ENCODE measurements at regions not wholly inside any gene's neighbourhood (a gene's known extent, or its start where the extent isn't known, plus 50 kb on each side); places are given as distances from the start of the nearest gene placed in this dataset.

DNA sequence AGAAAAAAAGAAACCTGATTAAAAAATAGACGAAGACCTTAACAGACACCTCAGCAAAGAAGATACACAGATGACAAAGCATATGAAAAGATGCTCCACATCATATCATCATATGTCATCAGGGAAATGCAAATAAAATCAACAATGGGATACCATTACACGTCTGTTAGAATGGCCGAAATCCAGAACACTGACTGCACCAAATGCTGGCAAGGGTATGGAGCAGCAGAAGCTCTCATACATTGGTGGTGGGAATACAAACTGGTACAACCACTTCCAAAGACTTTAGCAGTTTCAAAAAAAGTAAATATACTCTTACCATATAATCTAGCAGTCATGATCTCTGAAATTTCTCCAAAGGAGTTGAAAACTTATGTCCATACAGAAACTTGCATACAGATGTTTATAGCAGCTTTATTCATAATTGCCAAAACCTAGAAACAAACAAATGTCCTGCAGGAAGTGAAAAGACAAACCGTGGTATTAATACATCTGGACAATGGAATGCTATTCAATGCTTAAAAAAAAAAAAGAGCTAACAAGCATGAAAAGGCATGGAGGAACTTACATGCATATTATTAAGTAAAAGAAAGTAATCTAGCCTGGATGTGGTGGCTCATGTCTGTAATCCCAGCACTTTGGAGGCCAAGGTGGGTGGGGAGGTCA is 107.4 kb downstream of the HES1 start (continued):
- TF ChIP-seq, protein P1, sequence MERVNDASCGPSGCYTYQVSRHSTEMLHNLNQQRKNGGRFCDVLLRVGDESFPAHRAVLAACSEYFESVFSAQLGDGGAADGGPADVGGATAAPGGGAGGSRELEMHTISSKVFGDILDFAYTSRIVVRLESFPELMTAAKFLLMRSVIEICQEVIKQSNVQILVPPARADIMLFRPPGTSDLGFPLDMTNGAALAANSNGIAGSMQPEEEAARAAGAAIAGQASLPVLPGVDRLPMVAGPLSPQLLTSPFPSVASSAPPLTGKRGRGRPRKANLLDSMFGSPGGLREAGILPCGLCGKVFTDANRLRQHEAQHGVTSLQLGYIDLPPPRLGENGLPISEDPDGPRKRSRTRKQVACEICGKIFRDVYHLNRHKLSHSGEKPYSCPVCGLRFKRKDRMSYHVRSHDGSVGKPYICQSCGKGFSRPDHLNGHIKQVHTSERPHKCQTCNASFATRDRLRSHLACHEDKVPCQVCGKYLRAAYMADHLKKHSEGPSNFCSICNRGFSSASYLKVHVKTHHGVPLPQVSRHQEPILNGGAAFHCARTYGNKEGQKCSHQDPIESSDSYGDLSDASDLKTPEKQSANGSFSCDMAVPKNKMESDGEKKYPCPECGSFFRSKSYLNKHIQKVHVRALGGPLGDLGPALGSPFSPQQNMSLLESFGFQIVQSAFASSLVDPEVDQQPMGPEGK (tag by site-specific recombination; IDR thresholded peaks at IDR 0.05) = no peak
- TF ChIP-seq ZNF37A (tag by site-specific recombination; IDR thresholded peaks at IDR 0.05) (no peak), ZNF341 (tag by site-specific recombination; IDR thresholded peaks at IDR 0.05; ENCODE audit: low read depth) (no peak)

DNA sequence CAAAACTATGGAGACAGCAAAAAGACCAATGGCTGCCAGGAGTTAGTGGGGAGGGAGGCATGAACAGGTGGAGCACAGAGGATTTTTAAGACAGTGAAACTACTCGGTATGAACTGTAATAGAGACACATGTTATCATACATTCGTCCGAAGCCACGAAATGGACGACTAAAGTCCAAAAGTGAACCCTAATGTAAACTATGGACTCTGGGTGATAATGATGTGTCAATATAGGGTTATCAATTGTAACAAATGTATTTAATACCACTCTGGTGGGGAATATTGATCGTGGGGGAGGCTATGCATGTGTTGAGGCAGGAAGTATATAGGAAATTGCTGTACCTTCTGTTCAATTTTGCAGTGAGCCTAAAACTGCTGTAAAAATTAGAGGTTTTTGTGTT is 107.0 kb downstream of the CPN2 start:
- ChIA-PET POLR2A (interaction anchor here (0.6 kb wide), 1 partner anchor 53 kb away, joined by 3 read pairs; no protein-coding TSS in a partner anchor), CTCF (no interaction called here)
- no peak overlapping the region for H3K27ac ChIP-seq (ENCODE audit: extremely low read depth, low read depth, low read length)
- TF ChIP-seq ZNF423 (tag by site-specific recombination; IDR thresholded peaks at IDR 0.05) (no peak), ZNF214 (tag by site-specific recombination; IDR thresholded peaks at IDR 0.05; ENCODE audit: borderline replicate concordance) (no peak), GFI1B (tag by site-specific recombination; IDR thresholded peaks at IDR 0.05) (no peak), OVOL3 (tag by site-specific recombination; IDR thresholded peaks at IDR 0.05) (no peak), GLI4 (tag by site-specific recombination; IDR thresholded peaks at IDR 0.05) (no peak), ZNF473 (tag by site-specific recombination; IDR thresholded peaks at IDR 0.05) (no peak), FEZF1 (tag by site-specific recombination; IDR thresholded peaks at IDR 0.05) (no peak), ZFHX2 (tag by site-specific recombination; conservative IDR thresholded peaks at IDR 0.05) (no peak), ZNF670 (tag by site-specific recombination; IDR thresholded peaks at IDR 0.05; ENCODE audit: low read depth) (no peak), SP3 (tag by site-specific recombination; IDR thresholded peaks at IDR 0.05) (no peak), ZNF843 (tag by site-specific recombination; IDR thresholded peaks at IDR 0.05) (no peak)
- TF ChIP-seq, protein P2, sequence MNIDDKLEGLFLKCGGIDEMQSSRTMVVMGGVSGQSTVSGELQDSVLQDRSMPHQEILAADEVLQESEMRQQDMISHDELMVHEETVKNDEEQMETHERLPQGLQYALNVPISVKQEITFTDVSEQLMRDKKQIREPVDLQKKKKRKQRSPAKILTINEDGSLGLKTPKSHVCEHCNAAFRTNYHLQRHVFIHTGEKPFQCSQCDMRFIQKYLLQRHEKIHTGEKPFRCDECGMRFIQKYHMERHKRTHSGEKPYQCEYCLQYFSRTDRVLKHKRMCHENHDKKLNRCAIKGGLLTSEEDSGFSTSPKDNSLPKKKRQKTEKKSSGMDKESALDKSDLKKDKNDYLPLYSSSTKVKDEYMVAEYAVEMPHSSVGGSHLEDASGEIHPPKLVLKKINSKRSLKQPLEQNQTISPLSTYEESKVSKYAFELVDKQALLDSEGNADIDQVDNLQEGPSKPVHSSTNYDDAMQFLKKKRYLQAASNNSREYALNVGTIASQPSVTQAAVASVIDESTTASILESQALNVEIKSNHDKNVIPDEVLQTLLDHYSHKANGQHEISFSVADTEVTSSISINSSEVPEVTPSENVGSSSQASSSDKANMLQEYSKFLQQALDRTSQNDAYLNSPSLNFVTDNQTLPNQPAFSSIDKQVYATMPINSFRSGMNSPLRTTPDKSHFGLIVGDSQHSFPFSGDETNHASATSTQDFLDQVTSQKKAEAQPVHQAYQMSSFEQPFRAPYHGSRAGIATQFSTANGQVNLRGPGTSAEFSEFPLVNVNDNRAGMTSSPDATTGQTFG (tag by site-specific recombination; IDR thresholded peaks at IDR 0.05; ENCODE audit: borderline replicate concordance) = no peak
- TF ChIP-seq, protein P3, sequence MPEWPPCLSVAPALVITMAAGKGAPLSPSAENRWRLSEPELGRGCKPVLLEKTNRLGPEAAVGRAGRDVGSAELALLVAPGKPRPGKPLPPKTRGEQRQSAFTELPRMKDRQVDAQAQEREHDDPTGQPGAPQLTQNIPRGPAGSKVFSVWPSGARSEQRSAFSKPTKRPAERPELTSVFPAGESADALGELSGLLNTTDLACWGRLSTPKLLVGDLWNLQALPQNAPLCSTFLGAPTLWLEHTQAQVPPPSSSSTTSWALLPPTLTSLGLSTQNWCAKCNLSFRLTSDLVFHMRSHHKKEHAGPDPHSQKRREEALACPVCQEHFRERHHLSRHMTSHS (tag by site-specific recombination; IDR thresholded peaks at IDR 0.05) = no peak
- TF ChIP-seq, protein P4, sequence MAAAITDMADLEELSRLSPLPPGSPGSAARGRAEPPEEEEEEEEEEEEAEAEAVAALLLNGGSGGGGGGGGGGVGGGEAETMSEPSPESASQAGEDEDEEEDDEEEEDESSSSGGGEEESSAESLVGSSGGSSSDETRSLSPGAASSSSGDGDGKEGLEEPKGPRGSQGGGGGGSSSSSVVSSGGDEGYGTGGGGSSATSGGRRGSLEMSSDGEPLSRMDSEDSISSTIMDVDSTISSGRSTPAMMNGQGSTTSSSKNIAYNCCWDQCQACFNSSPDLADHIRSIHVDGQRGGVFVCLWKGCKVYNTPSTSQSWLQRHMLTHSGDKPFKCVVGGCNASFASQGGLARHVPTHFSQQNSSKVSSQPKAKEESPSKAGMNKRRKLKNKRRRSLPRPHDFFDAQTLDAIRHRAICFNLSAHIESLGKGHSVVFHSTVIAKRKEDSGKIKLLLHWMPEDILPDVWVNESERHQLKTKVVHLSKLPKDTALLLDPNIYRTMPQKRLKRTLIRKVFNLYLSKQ (tag by site-specific recombination; IDR thresholded peaks at IDR 0.05; ENCODE audit: borderline replicate concordance) = no peak
- TF ChIP-seq, protein P5, sequence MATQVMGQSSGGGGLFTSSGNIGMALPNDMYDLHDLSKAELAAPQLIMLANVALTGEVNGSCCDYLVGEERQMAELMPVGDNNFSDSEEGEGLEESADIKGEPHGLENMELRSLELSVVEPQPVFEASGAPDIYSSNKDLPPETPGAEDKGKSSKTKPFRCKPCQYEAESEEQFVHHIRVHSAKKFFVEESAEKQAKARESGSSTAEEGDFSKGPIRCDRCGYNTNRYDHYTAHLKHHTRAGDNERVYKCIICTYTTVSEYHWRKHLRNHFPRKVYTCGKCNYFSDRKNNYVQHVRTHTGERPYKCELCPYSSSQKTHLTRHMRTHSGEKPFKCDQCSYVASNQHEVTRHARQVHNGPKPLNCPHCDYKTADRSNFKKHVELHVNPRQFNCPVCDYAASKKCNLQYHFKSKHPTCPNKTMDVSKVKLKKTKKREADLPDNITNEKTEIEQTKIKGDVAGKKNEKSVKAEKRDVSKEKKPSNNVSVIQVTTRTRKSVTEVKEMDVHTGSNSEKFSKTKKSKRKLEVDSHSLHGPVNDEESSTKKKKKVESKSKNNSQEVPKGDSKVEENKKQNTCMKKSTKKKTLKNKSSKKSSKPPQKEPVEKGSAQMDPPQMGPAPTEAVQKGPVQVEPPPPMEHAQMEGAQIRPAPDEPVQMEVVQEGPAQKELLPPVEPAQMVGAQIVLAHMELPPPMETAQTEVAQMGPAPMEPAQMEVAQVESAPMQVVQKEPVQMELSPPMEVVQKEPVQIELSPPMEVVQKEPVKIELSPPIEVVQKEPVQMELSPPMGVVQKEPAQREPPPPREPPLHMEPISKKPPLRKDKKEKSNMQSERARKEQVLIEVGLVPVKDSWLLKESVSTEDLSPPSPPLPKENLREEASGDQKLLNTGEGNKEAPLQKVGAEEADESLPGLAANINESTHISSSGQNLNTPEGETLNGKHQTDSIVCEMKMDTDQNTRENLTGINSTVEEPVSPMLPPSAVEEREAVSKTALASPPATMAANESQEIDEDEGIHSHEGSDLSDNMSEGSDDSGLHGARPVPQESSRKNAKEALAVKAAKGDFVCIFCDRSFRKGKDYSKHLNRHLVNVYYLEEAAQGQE (tag by site-specific recombination; IDR thresholded peaks at IDR 0.05) = no peak
- H3K4me1 ChIP-seq (ENCODE audit: control insufficient read depth, insufficient read depth, low read length) = no peaks in the 10 kb centered on the region
- no peak overlapping the region for H3K4me3 ChIP-seq (ENCODE audit: low read depth, low read length)
- H3K9me3 ChIP-seq (ENCODE audit: control insufficient read depth, insufficient read depth, low read depth, low read length) = no peaks in the 10 kb centered on the region
- H3K36me3 ChIP-seq (ENCODE audit: control insufficient read depth in 2 of 2, insufficient read depth in 1 of 2, low read length in 2 of 2) = no peaks in the 10 kb centered on the region
